PC-3 (cell line): ENCODE measurements at regions not wholly inside any gene's neighbourhood (a gene's known extent, or its start where the extent isn't known, plus 50 kb on each side); places are given as distances from the start of the nearest gene placed in this dataset.

Experiments used
- ATAC-seq: fragments of 200-7000 bp; cut with Tn5 transposase; 2 replicates; pipeline ENCODE4 v1.9.1; 2020; ENCODE audit warnings: mild to moderate bottlenecking, moderate library complexity
- BruUV-seq: library from RNA; stranded (reverse); fragments of 400-500 nt; replicated peaks from 2 replicates; lab custom pipeline; 2021; lab: Mats Ljungman, UMichigan
- CTCF ChIA-PET: fragments of 300-600 bp; sonication (Branson Sonifier 250); formaldehyde crosslinking; loops from one replicate; lab custom pipeline; 2022; ENCODE audit warnings: antibody characterized with exemption; lab: Charles Lee
- POLR2A ChIA-PET: fragments of 300-600 bp; sonication (Branson Sonifier 250); formaldehyde crosslinking; loops from one replicate; lab custom pipeline; 2022; ENCODE audit warnings: antibody characterized with exemption; ENCODE audit not compliant: unreplicated experiment; lab: Charles Lee
- DNase-seq: peaks from one replicate; pipeline ENCODE4 v3.0.0-alpha.2; 2015
- H2AFZ ChIP-seq: fragments of 300-600 bp; sonication (generic); 2 replicates; pipeline ENCODE4 v1.6.0; 2016; ENCODE audit warnings: antibody characterized with exemption, low read length
- H3F3A ChIP-seq: fragments of 300-600 bp; sonication (generic); one replicate; pipeline ENCODE4 v1.6.0; 2017; ENCODE audit warnings: antibody characterized with exemption, low read length, control low read depth, mild to moderate bottlenecking; ENCODE audit not compliant: unreplicated experiment
- H3K27ac ChIP-seq: fragments of 300-600 bp; sonication (generic); 2 replicates; pipeline ENCODE4 v1.5.1; 2016; ENCODE audit warnings: mild to moderate bottlenecking, low read length
- H3K27me3 ChIP-seq: fragments of 300-600 bp; sonication (generic); 2 replicates; pipeline ENCODE4 v1.6.1; 2016; ENCODE audit warnings: low read length, mixed read lengths
- H3K36me3 ChIP-seq: fragments of 300-600 bp; sonication (generic); 2 replicates; pipeline ENCODE4 v1.6.1; 2016; ENCODE audit warnings: low read depth, mixed run types, low read length, mixed read lengths
- H3K4me1 ChIP-seq: fragments of 300-600 bp; sonication (generic); 2 replicates; pipeline ENCODE4 v1.5.1; 2016; ENCODE audit warnings: low read length; ENCODE audit not compliant: insufficient read depth
- H3K4me2 ChIP-seq: fragments of 300-600 bp; sonication (generic); 2 replicates; pipeline ENCODE4 v1.6.0; 2016; ENCODE audit warnings: low read length
- H3K4me3 ChIP-seq: fragments of 300-600 bp; sonication (generic); 2 replicates; pipeline ENCODE4 v1.5.1; 2016; ENCODE audit warnings: mild to moderate bottlenecking, low read length, mixed read lengths
- H3K79me2 ChIP-seq: fragments of 300-600 bp; sonication (generic); 2 replicates; pipeline ENCODE4 v1.6.1; 2017; ENCODE audit warnings: low read length, mixed read lengths
- H3K9ac ChIP-seq: fragments of 300-600 bp; sonication (generic); 2 replicates; pipeline ENCODE4 v1.6.0; 2016; ENCODE audit warnings: mild to moderate bottlenecking, low read length
- H3K9me2 ChIP-seq: fragments of 300-600 bp; sonication (generic); replicated peaks from 2 replicates; pipeline ENCODE4 v1.6.1; 2016; ENCODE audit warnings: mixed run types, low read length, mixed read lengths
- H3K9me3 ChIP-seq: fragments of 300-600 bp; sonication (generic); 2 replicates; pipeline ENCODE4 v1.6.1; 2016; ENCODE audit warnings: low read length, mixed read lengths
- H4K20me1 ChIP-seq: fragments of 300-600 bp; sonication (generic); 2 replicates; pipeline ENCODE4 v1.6.1; 2016; ENCODE audit warnings: low read length, mixed read lengths
- CTCF ChIP-seq: fragments of 300-600 bp; sonication (generic); conservative IDR thresholded peaks from 2 replicates; pipeline ENCODE4 v1.5.1; 2017; ENCODE audit warnings: antibody characterized with exemption, low read depth, mild to moderate bottlenecking, low read length
- EZH2 ChIP-seq: fragments of 300-600 bp; sonication (generic); IDR thresholded peaks from one replicate; pipeline ENCODE4 v1.6.1; 2017; ENCODE audit warnings: antibody characterized with exemption, mild to moderate bottlenecking, low read length; ENCODE audit not compliant: unreplicated experiment
- EZH2phosphoT487 ChIP-seq: fragments of 300-600 bp; sonication (generic); IDR thresholded peaks from 2 replicates; pipeline ENCODE4 v1.6.1; 2018; ENCODE audit warnings: mild to moderate bottlenecking, antibody characterized with exemption, low read length, borderline replicate concordance
- intact Hi-C: fragments of 100-400 bp; cut with micrococcal nuclease; formaldehyde crosslinking; loops from 2 replicates; pipeline ENCODE4 v1.9.0; 2023

DNA sequence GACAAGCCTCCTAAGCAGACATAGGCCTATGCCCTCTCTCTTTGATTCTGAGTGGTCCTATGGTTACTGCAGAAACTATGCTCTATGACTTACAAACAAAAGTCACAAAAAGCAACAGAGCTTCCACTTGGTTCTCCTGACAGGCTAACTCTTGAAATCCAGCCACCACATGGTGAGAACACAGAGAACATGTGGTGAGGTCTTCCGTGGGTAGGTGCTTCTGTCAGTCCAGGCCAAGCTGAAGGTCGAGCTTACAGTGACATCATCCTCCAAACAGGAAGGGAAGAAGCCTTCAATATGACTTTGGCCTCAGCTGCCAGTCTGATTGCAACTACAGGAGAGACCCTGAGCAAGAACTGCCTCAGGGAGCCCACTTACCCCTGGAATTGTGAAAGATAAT lies 265.5 kb downstream of the TBX18 start:
- CTCF ChIA-PET, result no interaction called here
- H3K79me2 ChIP-seq, result no peaks in the 10 kb centered on the region
- H3K9me2 ChIP-seq, result no peaks in the 10 kb centered on the region
- H3K4me2 ChIP-seq, result no peak overlapping the region
- H3K4me1 ChIP-seq, result no peaks in the 10 kb centered on the region
- H3K9me3 ChIP-seq, result no peaks in the 10 kb centered on the region
- H3F3A ChIP-seq, result no peaks in the 10 kb centered on the region
- H3K27ac ChIP-seq, result no peak overlapping the region
- H3K4me3 ChIP-seq, result no peak overlapping the region
- POLR2A ChIA-PET, result no interaction called here
- H3K36me3 ChIP-seq, result no peaks in the 10 kb centered on the region
- ATAC-seq (no peak), DNase-seq (no peak)
- no peaks in the 10 kb centered on the region for H4K20me1 ChIP-seq
- H3K27me3 ChIP-seq, result no peaks in the 10 kb centered on the region
- no peak overlapping the region for H2AFZ ChIP-seq
- no peak overlapping the region for H3K9ac ChIP-seq
- no peak for TF ChIP-seq EZH2
- BruUV-seq, result no TSS peak
- intact Hi-C loops, result no loop called here

- no peaks in the 10 kb centered on the region for H3K79me2 ChIP-seq
- POLR2A ChIA-PET, result no interaction called here
- H3K4me1 ChIP-seq, result peaks cover 8% of the 10 kb centered on the region; the same call in 1 of the 2 replicates
- ATAC-seq (no peak), DNase-seq (no peak)
- intact Hi-C loops, result no loop called here
- H3K9ac ChIP-seq, result no peak overlapping the region
- H3F3A ChIP-seq, result no peaks in the 10 kb centered on the region
- H4K20me1 ChIP-seq, result no peaks in the 10 kb centered on the region
- H3K36me3 ChIP-seq, result no peaks in the 10 kb centered on the region
- CTCF ChIA-PET, result no interaction called here
- H3K27ac ChIP-seq, result no peak overlapping the region
- TF ChIP-seq CTCF (no peak), EZH2phosphoT487 (no peak), EZH2 (no peak)
- no peaks in the 10 kb centered on the region for H3K9me2 ChIP-seq
- no TSS peak for BruUV-seq
- H2AFZ ChIP-seq, result no peak overlapping the region
- no peaks in the 10 kb centered on the region for H3K27me3 ChIP-seq
- H3K4me2 ChIP-seq, result no peak overlapping the region
- H3K9me3 ChIP-seq, result no peaks in the 10 kb centered on the region
- H3K4me3 ChIP-seq, result no peak overlapping the region
These were observed 265.1 kb upstream of the CEP162 start for GRCh38 chr6:84492241-84493165.

GRCh38 chr6:84489598-84489997 lies 262.2 kb upstream of the CEP162 start:
- H3F3A ChIP-seq, result no peaks in the 10 kb centered on the region
- intact Hi-C loops, result no loop called here
- TF ChIP-seq CTCF (no peak), EZH2phosphoT487 (no peak), EZH2 (no peak)
- no peak overlapping the region for H3K4me2 ChIP-seq
- ATAC-seq (no peak), DNase-seq (no peak)
- H3K36me3 ChIP-seq, result no peaks in the 10 kb centered on the region
- H3K9ac ChIP-seq, result no peak overlapping the region
- H2AFZ ChIP-seq, result no peak overlapping the region
- no peak overlapping the region for H3K4me3 ChIP-seq
- POLR2A ChIA-PET, result no interaction called here
- no peaks in the 10 kb centered on the region for H3K9me3 ChIP-seq
- H3K4me1 ChIP-seq, result peaks cover 18% of the 10 kb centered on the region
- H3K27me3 ChIP-seq, result no peaks in the 10 kb centered on the region
- no peak overlapping the region for H3K27ac ChIP-seq
- H3K9me2 ChIP-seq, result no peaks in the 10 kb centered on the region
- no peaks in the 10 kb centered on the region for H3K79me2 ChIP-seq
- H4K20me1 ChIP-seq, result no peaks in the 10 kb centered on the region
- CTCF ChIA-PET, result no interaction called here
- BruUV-seq, result no TSS peak
